Vagina (tissue), 2 donors: ENCODE measurements at regions not wholly inside any gene's neighbourhood (a gene's known extent, or its start where the extent isn't known, plus 50 kb on each side); places are given as distances from the start of the nearest gene placed in this dataset.

Experiments used
- POLR2A ChIP-seq, 2 donors: fragments of 450-650 bp; IDR thresholded peaks; one replicate each; pipeline ENCODE4 v1.6.1; 2017; ENCODE audit warnings: antibody characterized with exemption in 2 of 2, mild to moderate bottlenecking in 2 of 2, moderate library complexity in 2 of 2
- POLR2AphosphoS5 ChIP-seq, 2 donors: sonication (generic); formaldehyde crosslinking; IDR thresholded peaks; one replicate each; pipeline ENCODE4 v1.9.0; 2017; ENCODE audit warnings: antibody characterized with exemption in 2 of 2, mild to moderate bottlenecking in 2 of 2, low read depth in 1 of 2; ENCODE audit not compliant: insufficient read depth in 1 of 2
- TF ChIP-seq, protein P1 (sequence below), 3 experiments: fragments of 450-650 bp in 2 of 3; fragments of 200-600 bp in 1 of 3; sonication (generic) in 1 of 3; IDR thresholded peaks; one replicate each; pipeline ENCODE4 v1.5.1; 2017 to 2019; ENCODE audit warnings: antibody characterized with exemption in 3 of 3, mild to moderate bottlenecking in 2 of 3, moderate library complexity in 2 of 3

DNA sequence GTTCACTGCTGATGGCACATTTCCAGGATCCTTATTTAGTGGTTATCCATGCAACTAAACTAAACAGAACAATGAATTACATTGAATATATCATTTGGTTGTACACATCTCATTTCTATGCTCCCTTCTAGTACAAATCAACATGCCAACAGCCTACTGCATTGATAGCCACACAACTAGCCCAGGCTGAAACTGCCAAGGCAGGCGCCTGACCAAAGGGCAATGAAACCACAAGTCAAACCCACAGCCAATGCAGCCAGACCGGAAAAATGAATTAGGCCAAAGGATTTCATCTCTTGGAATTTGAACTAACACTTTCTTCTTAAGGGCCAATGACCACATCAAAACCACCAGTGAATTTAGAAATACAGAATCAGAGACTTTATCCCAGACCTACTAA lies 196.4 kb downstream of the NOL4 start:
- TF ChIP-seq, protein P1, sequence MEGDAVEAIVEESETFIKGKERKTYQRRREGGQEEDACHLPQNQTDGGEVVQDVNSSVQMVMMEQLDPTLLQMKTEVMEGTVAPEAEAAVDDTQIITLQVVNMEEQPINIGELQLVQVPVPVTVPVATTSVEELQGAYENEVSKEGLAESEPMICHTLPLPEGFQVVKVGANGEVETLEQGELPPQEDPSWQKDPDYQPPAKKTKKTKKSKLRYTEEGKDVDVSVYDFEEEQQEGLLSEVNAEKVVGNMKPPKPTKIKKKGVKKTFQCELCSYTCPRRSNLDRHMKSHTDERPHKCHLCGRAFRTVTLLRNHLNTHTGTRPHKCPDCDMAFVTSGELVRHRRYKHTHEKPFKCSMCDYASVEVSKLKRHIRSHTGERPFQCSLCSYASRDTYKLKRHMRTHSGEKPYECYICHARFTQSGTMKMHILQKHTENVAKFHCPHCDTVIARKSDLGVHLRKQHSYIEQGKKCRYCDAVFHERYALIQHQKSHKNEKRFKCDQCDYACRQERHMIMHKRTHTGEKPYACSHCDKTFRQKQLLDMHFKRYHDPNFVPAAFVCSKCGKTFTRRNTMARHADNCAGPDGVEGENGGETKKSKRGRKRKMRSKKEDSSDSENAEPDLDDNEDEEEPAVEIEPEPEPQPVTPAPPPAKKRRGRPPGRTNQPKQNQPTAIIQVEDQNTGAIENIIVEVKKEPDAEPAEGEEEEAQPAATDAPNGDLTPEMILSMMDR (IDR thresholded peaks at IDR 0.05) = no peak
- TF ChIP-seq POLR2A (IDR thresholded peaks at IDR 0.05) (no peak), POLR2AphosphoS5 (IDR thresholded peaks at IDR 0.05; ENCODE audit: insufficient read depth in 1 of 2, low read depth in 1 of 2) (no peak)
